ENCODE measurements at regions not wholly inside any gene's neighbourhood (a gene's known extent, or its start where the extent isn't known, plus 50 kb on each side); places are given as distances from the start of the nearest gene placed in this dataset.

GRCh38 chr15:24733659-24734058 is 58.1 kb downstream of the NPAP1 start:
- H3K36me3 ChIP-seq (ENCODE audit: control insufficient read depth in 4 of 4, insufficient read depth in 4 of 4, low read length in 4 of 4): no peaks in the 10 kb centered on the region
- peaks cover 0 to 18% (median 2%) of the 10 kb centered on the region in 4 donors for H3K9me3 ChIP-seq (ENCODE audit: control insufficient read depth in 4 of 4, insufficient read depth in 3 of 4, low read length in 3 of 4)
- no peak for TF ChIP-seq CTCF (IDR thresholded peaks at IDR 0.05; ENCODE audit: control extremely low read depth, extremely low read depth)
- WGBS, 2 donors: 79 to 89% methylated on average over 2 of the region's 2 CpGs
- no peak overlapping the region for H3K27ac ChIP-seq (ENCODE audit: low read depth in 1 of 2, low read length in 1 of 2)
- no peak overlapping the region for H3K9ac ChIP-seq (ENCODE audit: insufficient read depth in 1 of 2, low read length in 2 of 2)
- no peaks in the 10 kb centered on the region for H3K4me1 ChIP-seq (ENCODE audit: control insufficient read depth in 5 of 5, insufficient read depth in 5 of 5, low read length in 5 of 5)
- H3K27me3 ChIP-seq (ENCODE audit: control insufficient read depth in 3 of 3, insufficient read depth in 3 of 3, low read length in 2 of 3): no peaks in the 10 kb centered on the region
- no peak for ATAC-seq (ENCODE audit: insufficient read depth, low FRiP score)
- DNase-seq: no peak
- no peak overlapping the region for H3K4me3 ChIP-seq

- TF ChIP-seq CTCF (IDR thresholded peaks at IDR 0.05; ENCODE audit: control extremely low read depth, extremely low read depth): no peak
- no peak overlapping the region for H3K27ac ChIP-seq (ENCODE audit: low read depth in 1 of 2, low read length in 1 of 2)
- 55 to 70% methylated on average over 1 of the region's 1 CpG for WGBS, 2 donors
Measured at GRCh38 chr15:24734396-24734795, 58.8 kb downstream of the NPAP1 start.

GRCh38 chr15:24745290-24745689 is 69.7 kb downstream of the NPAP1 start:
- Histone ChIP-seq H3K27me3 (ENCODE audit: control insufficient read depth in 3 of 3, insufficient read depth in 3 of 3, low read length in 2 of 3) (no peaks in the 10 kb centered on the region), H3K4me3 (no peak overlapping the region), H3K4me1 (ENCODE audit: control insufficient read depth in 5 of 5, insufficient read depth in 5 of 5, low read length in 5 of 5) (no peaks in the 10 kb centered on the region), H3K9ac (ENCODE audit: insufficient read depth in 1 of 2, low read length in 2 of 2) (no peak overlapping the region), H3K36me3 (ENCODE audit: control insufficient read depth in 4 of 4, insufficient read depth in 4 of 4, low read length in 4 of 4) (no peaks in the 10 kb centered on the region), H3K9me3 (ENCODE audit: control insufficient read depth in 4 of 4, insufficient read depth in 3 of 4, low read length in 3 of 4) (peaks cover 0 to 21% (median 1%) of the 10 kb centered on the region in 4 donors), H3K27ac (ENCODE audit: low read depth in 1 of 2, low read length in 1 of 2) (no peak overlapping the region)
- no peak for ATAC-seq (ENCODE audit: insufficient read depth, low FRiP score)
- DNase-seq: no peak
- no peak for TF ChIP-seq CTCF (IDR thresholded peaks at IDR 0.05; ENCODE audit: control extremely low read depth, extremely low read depth)

More at GRCh38 chr15:24734396-24734795, 58.8 kb downstream of the NPAP1 start:
- H3K27me3 ChIP-seq (ENCODE audit: control insufficient read depth in 3 of 3, insufficient read depth in 3 of 3, low read length in 2 of 3): no peaks in the 10 kb centered on the region
- no peaks in the 10 kb centered on the region for H3K4me1 ChIP-seq (ENCODE audit: control insufficient read depth in 5 of 5, insufficient read depth in 5 of 5, low read length in 5 of 5)
- peaks cover 0 to 12% (median 2%) of the 10 kb centered on the region in 4 donors for H3K9me3 ChIP-seq (ENCODE audit: control insufficient read depth in 4 of 4, insufficient read depth in 3 of 4, low read length in 3 of 4)
- no peak overlapping the region for H3K4me3 ChIP-seq
- ATAC-seq (ENCODE audit: insufficient read depth, low FRiP score) (no peak), DNase-seq (no peak)
- no peaks in the 10 kb centered on the region for H3K36me3 ChIP-seq (ENCODE audit: control insufficient read depth in 4 of 4, insufficient read depth in 4 of 4, low read length in 4 of 4)
- H3K9ac ChIP-seq (ENCODE audit: insufficient read depth in 1 of 2, low read length in 2 of 2): no peak overlapping the region

- DNase-seq: no peak
- H3K27me3 ChIP-seq (ENCODE audit: control insufficient read depth in 3 of 3, insufficient read depth in 3 of 3, low read length in 2 of 3): no peaks in the 10 kb centered on the region
Measured at GRCh38 chr15:24746094-24746493, 70.5 kb downstream of the NPAP1 start.

More at GRCh38 chr15:24746094-24746493, 70.5 kb downstream of the NPAP1 start:
- H3K9me3 ChIP-seq (ENCODE audit: control insufficient read depth in 4 of 4, insufficient read depth in 3 of 4, low read length in 3 of 4): peaks cover 0 to 21% (median 1%) of the 10 kb centered on the region in 4 donors
- no peak overlapping the region for H3K9ac ChIP-seq (ENCODE audit: insufficient read depth in 1 of 2, low read length in 2 of 2)
- ATAC-seq (ENCODE audit: insufficient read depth, low FRiP score): no peak
- no peak overlapping the region for H3K27ac ChIP-seq (ENCODE audit: low read depth in 1 of 2, low read length in 1 of 2)
- H3K4me1 ChIP-seq (ENCODE audit: control insufficient read depth in 5 of 5, insufficient read depth in 5 of 5, low read length in 5 of 5): no peaks in the 10 kb centered on the region
- no peak for TF ChIP-seq CTCF (IDR thresholded peaks at IDR 0.05; ENCODE audit: control extremely low read depth, extremely low read depth)
- H3K4me3 ChIP-seq: no peak overlapping the region
- no peaks in the 10 kb centered on the region for H3K36me3 ChIP-seq (ENCODE audit: control insufficient read depth in 4 of 4, insufficient read depth in 4 of 4, low read length in 4 of 4)
